ENCODE measurements at regions not wholly inside any gene's neighbourhood (a gene's known extent, or its start where the extent isn't known, plus 50 kb on each side); places are given as distances from the start of the nearest gene placed in this dataset.

GRCh38 chr14:49946320-49947141, 53.6 kb downstream of the ARF6 start:
- H3K27me3 ChIP-seq (ENCODE audit: insufficient read depth, low read length) = no peaks in the 10 kb centered on the region
- no peaks in the 10 kb centered on the region for H3K36me3 ChIP-seq (ENCODE audit: insufficient read depth, low read length)
- H3K27ac ChIP-seq (ENCODE audit: low read depth, low read length) = no peak overlapping the region
- peaks cover 26% of the 10 kb centered on the region for H3K4me1 ChIP-seq (ENCODE audit: control insufficient read depth, insufficient read depth, low read length, unreplicated experiment)
- H2AFZ ChIP-seq (ENCODE audit: low read length, unreplicated experiment) = no peak overlapping the region
- no peak overlapping the region for H3K4me3 ChIP-seq (ENCODE audit: low read depth, low read length)
- H3K79me2 ChIP-seq (ENCODE audit: control insufficient read depth, insufficient read depth, low read length, unreplicated experiment) = no peaks in the 10 kb centered on the region

DNA sequence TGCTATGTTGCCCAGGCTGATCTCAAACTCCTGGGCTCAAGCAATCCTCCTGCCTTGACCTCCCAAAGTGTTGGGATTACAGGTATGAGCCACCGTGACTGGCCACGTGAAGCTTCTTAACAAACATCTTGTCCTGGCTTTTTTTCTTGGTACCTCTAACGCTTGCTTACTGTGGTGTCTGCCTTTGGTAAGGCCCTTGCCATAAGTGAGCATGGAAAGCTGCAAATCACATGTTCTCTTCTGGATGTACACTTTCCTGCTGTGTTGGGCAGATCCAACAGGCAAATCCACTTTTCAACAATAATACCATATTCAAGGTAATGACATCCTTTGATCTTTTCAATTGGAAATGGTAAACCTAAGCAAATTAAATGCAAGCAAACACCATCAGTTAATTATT, 54.6 kb downstream of the ARF6 start:
- Histone ChIP-seq H3K4me1 (ENCODE audit: control insufficient read depth, insufficient read depth, low read length, unreplicated experiment) (peaks cover 29% of the 10 kb centered on the region), H2AFZ (ENCODE audit: low read length, unreplicated experiment) (no peak overlapping the region), H3K27me3 (ENCODE audit: insufficient read depth, low read length) (no peaks in the 10 kb centered on the region), H3K79me2 (ENCODE audit: control insufficient read depth, insufficient read depth, low read length, unreplicated experiment) (no peaks in the 10 kb centered on the region), H3K27ac (ENCODE audit: low read depth, low read length) (no peak overlapping the region), H3K36me3 (ENCODE audit: insufficient read depth, low read length) (no peaks in the 10 kb centered on the region), H3K4me3 (ENCODE audit: low read depth, low read length) (no peak overlapping the region)

DNA sequence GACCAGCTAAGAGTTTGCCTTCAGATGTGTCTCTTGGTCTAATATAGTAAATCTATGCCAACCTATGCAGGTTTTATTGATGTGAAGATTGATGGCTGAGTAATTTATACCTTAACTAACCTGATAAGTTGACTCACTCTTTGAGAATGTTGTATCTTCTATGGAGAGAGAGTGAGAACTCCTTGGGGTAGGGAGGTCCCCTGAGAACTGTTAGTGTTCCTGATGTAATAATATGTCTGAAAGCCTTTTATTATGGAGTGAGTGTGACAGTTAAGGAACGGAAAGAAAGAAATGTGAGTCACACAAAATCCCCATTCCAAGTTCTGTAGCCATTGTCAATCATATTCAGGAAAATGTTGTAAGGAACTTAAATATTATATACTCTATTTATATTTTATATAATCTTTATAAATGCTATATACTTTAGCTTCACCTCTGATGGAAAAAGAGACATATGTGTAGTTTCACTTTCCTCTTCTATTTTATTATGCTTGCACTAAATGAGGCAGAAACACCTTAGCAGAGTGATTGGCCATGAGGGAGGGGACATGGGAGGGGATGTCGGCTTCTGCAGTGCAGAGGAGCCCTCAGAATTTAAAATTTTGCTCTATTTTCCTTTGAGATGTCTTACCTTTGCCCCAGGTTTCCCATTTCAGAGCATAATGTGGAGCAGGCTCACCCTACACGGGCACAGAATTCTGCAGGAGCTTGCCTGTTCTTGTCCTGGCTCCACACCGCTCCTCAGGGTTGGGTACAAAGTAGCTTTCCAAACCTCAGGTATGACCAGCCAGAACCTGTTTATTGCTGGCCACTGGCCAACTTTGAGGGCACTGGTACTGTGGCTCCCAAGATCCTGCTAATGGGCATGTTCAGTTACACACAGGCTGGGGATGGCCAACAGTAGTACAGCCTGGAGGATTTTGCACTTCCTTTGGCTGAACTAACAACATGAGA, 57.7 kb downstream of the ARF6 start:
- Histone ChIP-seq H3K36me3 (ENCODE audit: insufficient read depth, low read length) (no peaks in the 10 kb centered on the region), H2AFZ (ENCODE audit: low read length, unreplicated experiment) (no peak overlapping the region), H3K27ac (ENCODE audit: low read depth, low read length) (no peak overlapping the region), H3K79me2 (ENCODE audit: control insufficient read depth, insufficient read depth, low read length, unreplicated experiment) (no peaks in the 10 kb centered on the region), H3K4me3 (ENCODE audit: low read depth, low read length) (peak overlapping the region; percentile 23; the same call in 1 of the 2 replicates), H3K4me1 (ENCODE audit: control insufficient read depth, insufficient read depth, low read length, unreplicated experiment) (peaks cover 39% of the 10 kb centered on the region), H3K27me3 (ENCODE audit: insufficient read depth, low read length) (no peaks in the 10 kb centered on the region)

DNA sequence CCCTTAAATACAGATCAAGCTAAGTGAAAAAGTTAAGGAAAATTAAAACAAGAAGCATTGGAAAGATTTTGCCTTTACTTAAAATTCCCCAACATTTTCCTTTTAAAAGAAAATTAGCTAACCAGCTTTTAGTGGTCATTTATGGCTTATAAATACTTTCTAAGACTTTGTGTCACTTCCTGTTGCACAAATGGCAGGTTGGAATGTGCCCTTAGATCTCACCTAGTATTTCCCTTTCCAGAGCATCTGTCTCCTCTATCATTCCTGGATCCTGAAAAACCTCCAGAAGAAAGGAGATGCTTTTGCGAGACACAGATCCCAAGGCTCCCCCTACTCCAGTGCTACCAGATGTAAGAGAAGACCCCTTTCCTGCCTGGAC, 58.3 kb downstream of the ARF6 start:
- no peaks in the 10 kb centered on the region for H3K27me3 ChIP-seq (ENCODE audit: insufficient read depth, low read length)
- H3K27ac ChIP-seq (ENCODE audit: low read depth, low read length) = no peak overlapping the region
- peak overlapping the region; percentile 23; the same call in 1 of the 2 replicates for H3K4me3 ChIP-seq (ENCODE audit: low read depth, low read length)
- no peak overlapping the region for H2AFZ ChIP-seq (ENCODE audit: low read length, unreplicated experiment)
- no peaks in the 10 kb centered on the region for H3K79me2 ChIP-seq (ENCODE audit: control insufficient read depth, insufficient read depth, low read length, unreplicated experiment)
- H3K4me1 ChIP-seq (ENCODE audit: control insufficient read depth, insufficient read depth, low read length, unreplicated experiment) = peaks cover 39% of the 10 kb centered on the region
- H3K36me3 ChIP-seq (ENCODE audit: insufficient read depth, low read length) = no peaks in the 10 kb centered on the region

GRCh38 chr14:49951691-49952345, 58.9 kb downstream of the ARF6 start:
- Histone ChIP-seq H3K27ac (ENCODE audit: low read depth, low read length) (no peak overlapping the region), H2AFZ (ENCODE audit: low read length, unreplicated experiment) (no peak overlapping the region), H3K79me2 (ENCODE audit: control insufficient read depth, insufficient read depth, low read length, unreplicated experiment) (no peaks in the 10 kb centered on the region), H3K4me1 (ENCODE audit: control insufficient read depth, insufficient read depth, low read length, unreplicated experiment) (peaks cover 34% of the 10 kb centered on the region), H3K4me3 (ENCODE audit: low read depth, low read length) (no peak overlapping the region), H3K36me3 (ENCODE audit: insufficient read depth, low read length) (no peaks in the 10 kb centered on the region), H3K27me3 (ENCODE audit: insufficient read depth, low read length) (no peaks in the 10 kb centered on the region)

- H3K27ac ChIP-seq (ENCODE audit: low read depth, low read length) = no peak overlapping the region
- no peaks in the 10 kb centered on the region for H3K36me3 ChIP-seq (ENCODE audit: insufficient read depth, low read length)
- H2AFZ ChIP-seq (ENCODE audit: low read length, unreplicated experiment) = no peak overlapping the region
- no peaks in the 10 kb centered on the region for H3K79me2 ChIP-seq (ENCODE audit: control insufficient read depth, insufficient read depth, low read length, unreplicated experiment)
- H3K4me1 ChIP-seq (ENCODE audit: control insufficient read depth, insufficient read depth, low read length, unreplicated experiment) = peaks cover 32% of the 10 kb centered on the region
- no peak overlapping the region for H3K4me3 ChIP-seq (ENCODE audit: low read depth, low read length)
- no peaks in the 10 kb centered on the region for H3K27me3 ChIP-seq (ENCODE audit: insufficient read depth, low read length)
Measured at GRCh38 chr14:49953196-49953595, 60.3 kb downstream of the ARF6 start.

DNA sequence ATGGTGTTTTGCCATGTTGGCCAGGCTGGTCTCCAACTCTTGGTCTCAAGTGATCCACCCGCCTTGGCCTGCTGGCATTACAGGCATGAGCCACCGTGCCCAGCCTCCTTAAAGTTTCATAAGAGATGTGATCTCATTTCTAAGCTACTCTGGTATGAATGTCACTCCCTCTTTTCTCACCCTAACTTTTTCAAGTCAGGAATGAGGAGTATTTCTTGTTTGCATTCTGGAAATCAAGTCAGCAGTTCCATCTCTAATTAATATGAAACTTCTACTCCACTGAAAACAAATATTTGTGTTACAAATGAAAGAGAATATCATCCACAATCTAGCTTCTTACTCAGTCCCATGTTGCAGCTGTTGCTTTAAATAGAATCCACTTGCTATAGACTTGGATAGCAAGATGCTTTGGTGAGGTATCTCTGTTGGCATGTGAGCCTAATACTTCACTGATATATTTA, 61.3 kb downstream of the ARF6 start:
- H3K27ac ChIP-seq (ENCODE audit: low read depth, low read length) = no peak overlapping the region
- H3K36me3 ChIP-seq (ENCODE audit: insufficient read depth, low read length) = no peaks in the 10 kb centered on the region
- H2AFZ ChIP-seq (ENCODE audit: low read length, unreplicated experiment) = peak overlapping the region; percentile 8
- H3K4me3 ChIP-seq (ENCODE audit: low read depth, low read length) = no peak overlapping the region
- no peaks in the 10 kb centered on the region for H3K79me2 ChIP-seq (ENCODE audit: control insufficient read depth, insufficient read depth, low read length, unreplicated experiment)
- H3K4me1 ChIP-seq (ENCODE audit: control insufficient read depth, insufficient read depth, low read length, unreplicated experiment) = peaks cover 32% of the 10 kb centered on the region
- no peaks in the 10 kb centered on the region for H3K27me3 ChIP-seq (ENCODE audit: insufficient read depth, low read length)

DNA sequence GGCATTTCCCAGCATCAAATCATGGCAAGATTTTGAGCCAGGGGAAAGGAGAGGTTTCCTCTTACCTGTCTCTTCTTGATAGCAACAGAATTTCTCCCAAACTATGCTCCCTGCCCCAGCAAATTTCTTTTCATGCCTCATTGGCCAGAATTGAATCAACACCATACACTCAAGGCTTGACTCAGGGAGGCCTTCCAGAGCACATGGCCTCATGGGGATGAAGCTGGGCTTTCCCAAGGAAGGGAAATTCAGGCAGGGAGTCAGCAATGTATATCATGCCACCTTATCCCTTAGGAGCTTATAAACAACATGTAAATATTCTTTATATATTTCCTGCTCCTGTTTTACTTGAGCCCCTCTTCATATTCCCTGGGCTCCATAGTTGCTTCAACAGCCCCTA, 62.1 kb downstream of the ARF6 start:
- Histone ChIP-seq H3K27me3 (ENCODE audit: insufficient read depth, low read length) (no peaks in the 10 kb centered on the region), H3K4me1 (ENCODE audit: control insufficient read depth, insufficient read depth, low read length, unreplicated experiment) (peaks cover 28% of the 10 kb centered on the region), H3K27ac (ENCODE audit: low read depth, low read length) (no peak overlapping the region), H3K79me2 (ENCODE audit: control insufficient read depth, insufficient read depth, low read length, unreplicated experiment) (no peaks in the 10 kb centered on the region), H2AFZ (ENCODE audit: low read length, unreplicated experiment) (no peak overlapping the region), H3K4me3 (ENCODE audit: low read depth, low read length) (no peak overlapping the region), H3K36me3 (ENCODE audit: insufficient read depth, low read length) (no peaks in the 10 kb centered on the region)

DNA sequence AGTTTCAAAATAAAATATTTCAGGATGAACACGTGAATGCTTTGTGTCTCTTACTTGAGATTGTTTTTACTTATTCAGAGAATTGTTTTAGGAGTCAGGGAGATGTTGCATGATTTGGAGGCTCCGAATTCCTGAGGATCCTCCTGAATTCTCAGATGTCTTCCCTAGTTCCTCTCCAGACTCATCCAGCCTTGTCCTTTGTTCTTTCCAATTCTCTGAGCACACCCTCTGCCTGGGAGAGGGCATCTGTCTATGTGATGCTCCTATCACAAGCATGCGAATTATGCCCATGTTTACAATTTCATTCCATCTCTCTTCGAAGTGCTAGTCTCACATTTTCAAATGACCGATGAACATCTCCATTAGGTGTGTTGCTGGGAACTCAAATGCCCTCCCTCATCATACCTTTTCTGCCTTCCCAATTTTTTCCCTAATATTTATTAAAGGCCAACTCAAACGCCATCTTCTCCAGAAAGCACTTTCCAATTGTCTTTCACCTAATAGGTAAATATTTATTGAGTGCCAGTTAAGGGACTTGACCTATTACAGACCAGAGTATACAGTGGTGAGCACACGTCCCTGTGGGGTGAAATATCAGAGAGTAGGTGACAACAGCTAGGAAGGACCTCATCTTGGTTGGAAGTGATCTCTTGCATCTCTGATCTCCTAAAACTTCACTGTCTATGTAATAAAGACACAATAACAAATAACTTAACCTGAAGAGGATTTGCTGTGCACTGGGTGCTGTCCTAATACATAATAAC, 64.4 kb downstream of the ARF6 start:
- Histone ChIP-seq H2AFZ (ENCODE audit: low read length, unreplicated experiment) (no peak overlapping the region), H3K4me1 (ENCODE audit: control insufficient read depth, insufficient read depth, low read length, unreplicated experiment) (peaks cover 10% of the 10 kb centered on the region), H3K36me3 (ENCODE audit: insufficient read depth, low read length) (no peaks in the 10 kb centered on the region), H3K79me2 (ENCODE audit: control insufficient read depth, insufficient read depth, low read length, unreplicated experiment) (no peaks in the 10 kb centered on the region), H3K27ac (ENCODE audit: low read depth, low read length) (no peak overlapping the region), H3K4me3 (ENCODE audit: low read depth, low read length) (no peak overlapping the region), H3K27me3 (ENCODE audit: insufficient read depth, low read length) (no peaks in the 10 kb centered on the region)

Data from ACC112 (cell line).